NCI-H146 (cell line): ENCODE measurements at regions not wholly inside any gene's neighbourhood (a gene's known extent, or its start where the extent isn't known, plus 50 kb on each side); places are given as distances from the start of the nearest gene placed in this dataset.

Source experiments
- DNase-seq: peaks from one replicate; lab custom pipeline; 2025; lab: John Stamatoyannopoulos, UW

DNA sequence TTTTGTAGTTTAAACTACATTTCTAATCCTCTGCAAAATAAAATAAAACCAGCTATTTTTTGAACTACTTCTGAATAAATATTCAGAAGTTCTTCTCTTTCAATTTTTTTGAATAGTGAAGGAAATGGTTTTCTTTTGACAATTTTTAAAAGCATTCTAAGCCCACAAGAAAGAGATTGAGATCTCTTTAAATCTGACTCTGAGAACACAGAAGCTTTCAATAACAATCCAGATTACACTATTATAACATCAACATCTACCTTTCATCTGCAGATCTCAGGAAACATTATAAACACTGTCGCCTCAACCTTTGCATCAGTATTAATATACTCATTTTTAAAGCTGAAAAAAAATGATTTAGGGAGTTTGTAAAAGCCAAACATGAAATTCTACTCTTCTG, 247.5 kb upstream of the PREP start:
- no peak for DNase-seq

DNA sequence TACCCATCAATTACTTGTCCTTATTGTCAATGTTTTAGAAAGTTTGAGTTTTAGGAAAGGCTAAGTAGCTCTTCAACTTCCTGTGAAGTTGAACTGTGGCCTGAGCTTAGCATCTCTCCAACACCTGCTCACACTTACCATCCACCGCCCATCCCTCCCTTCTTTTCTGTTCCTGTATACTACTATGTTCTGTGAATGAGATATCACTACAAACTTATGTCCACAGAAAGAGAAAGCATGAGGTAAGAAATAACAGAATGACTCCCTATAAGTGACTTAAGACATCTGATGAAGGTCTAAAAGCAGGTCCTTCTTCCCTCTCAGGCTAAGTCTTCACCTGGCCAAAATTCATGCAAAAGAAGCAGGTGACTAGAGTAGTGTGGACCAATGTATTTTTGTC, 246.3 kb upstream of the PREP start:
- no peak for DNase-seq

DNA sequence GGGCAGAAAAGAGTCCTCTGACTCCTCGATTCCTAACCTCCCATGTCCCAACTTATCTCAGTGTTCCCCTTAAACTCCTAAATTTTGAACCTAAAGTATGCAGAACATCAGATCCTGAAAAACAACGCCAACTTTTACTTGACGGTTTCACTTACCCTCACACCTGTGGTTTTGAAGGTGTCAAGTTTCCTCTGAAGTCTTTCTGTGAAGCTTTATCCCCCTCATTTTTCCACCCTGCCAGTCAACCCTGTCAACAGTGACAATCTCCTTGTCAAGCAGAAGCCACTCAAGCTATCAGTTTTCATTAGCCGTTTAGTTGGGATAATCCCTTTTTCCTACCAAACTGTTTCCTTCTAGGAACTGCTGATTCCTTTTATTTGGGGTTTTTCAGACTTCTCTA, 245.4 kb upstream of the PREP start:
- DNase-seq: no peak

DNA sequence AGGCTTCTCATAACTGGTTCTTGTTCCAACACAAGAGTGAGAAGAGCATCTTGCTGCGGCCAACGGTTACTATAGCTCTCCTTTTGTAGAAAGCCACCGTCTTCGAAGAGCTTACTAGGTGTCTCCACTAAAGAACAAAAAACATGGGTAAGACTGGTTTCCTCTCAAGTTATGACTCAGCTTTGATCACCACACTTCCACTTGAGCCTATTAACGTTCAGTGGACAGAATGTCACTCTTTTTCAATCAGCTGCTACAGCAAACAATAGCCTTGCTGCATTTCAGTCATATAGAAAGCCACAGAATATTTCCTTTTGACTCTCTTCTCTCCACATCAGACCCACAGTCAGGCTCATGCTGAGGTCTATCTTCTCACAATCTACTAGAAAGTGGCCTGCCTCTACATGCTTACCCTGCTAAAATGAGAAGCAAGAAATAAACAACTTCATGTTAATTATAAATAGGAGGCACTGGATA, 243.5 kb upstream of the PREP start:
- DNase-seq: no peak

DNA sequence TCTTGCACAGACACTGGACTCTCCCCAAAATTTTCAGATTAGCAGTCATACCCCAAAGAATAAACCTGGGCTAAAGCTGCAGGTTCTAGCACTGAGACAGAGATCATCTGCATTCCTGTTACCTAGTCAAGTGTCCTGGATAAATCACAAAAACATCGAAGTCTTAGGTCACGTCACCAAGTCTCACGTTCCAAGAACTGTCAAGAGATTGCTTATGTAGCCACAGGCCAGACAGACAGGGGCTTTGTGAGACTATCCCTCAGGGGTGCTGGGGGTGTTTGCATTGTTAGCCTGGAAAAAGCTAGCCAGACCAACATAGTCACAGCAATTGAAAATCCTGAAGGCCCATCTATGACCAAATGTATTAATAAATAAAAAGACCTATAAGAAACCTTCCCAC, 243.1 kb upstream of the PREP start:
- no peak for DNase-seq

DNA sequence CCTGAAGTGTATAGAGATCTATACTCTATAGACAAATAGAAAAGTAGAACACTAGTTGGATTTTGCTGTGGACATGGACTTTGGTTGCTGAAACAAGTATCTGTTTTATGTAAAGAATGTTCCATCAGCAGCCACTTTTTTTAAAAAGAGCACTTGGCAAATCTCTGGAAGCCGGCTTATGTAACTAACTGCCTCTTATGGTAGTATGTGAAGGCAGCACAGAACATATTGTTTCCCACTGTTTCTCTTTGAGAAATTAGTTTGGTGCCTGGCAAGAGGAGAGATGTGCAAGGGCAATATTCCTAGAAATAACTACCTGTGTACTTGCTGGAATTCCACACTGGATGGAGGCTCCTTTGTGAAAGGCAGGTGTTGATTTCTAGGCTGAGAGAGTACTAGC, 242.3 kb upstream of the PREP start:
- no peak for DNase-seq

DNA sequence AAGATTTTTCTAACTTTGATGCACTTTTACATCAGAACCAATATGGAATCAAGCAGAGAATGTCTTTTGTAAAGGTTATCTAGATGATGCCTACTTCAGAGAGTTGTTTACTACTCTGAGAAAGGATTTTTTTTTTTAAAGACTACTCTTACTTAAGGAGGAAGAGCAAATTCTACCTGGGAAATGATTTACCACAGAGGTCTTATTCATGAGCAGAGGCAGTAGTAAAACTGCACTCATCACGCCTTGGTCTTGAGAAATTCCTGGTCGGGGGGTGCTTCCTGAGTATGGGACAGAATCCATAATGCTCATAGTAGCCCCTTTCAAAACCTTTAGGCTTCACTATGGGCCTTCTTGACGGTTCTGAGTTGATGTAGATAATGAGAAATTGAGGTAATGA, 241.8 kb upstream of the PREP start:
- no peak for DNase-seq

DNA sequence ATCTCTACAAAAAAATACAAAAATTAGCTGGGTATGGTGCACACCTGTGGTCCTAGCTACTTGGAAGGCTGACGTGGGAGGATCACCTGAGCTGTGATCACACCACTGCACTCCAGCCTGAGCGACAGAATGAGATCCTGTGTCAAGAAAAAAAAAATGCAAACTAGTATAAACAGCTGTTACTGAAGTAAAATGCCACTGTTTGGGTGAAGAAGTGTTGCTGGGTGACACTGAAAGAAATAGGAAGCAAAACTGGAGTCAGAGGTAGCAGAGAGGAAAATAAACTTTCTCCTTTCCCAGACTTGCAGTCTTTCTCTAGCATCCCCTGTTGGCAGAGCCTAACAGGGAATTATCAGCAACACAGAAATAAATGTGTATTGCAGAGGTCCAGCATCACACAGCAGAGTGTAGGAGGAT, 241.2 kb upstream of the PREP start:
- DNase-seq: no peak

DNA sequence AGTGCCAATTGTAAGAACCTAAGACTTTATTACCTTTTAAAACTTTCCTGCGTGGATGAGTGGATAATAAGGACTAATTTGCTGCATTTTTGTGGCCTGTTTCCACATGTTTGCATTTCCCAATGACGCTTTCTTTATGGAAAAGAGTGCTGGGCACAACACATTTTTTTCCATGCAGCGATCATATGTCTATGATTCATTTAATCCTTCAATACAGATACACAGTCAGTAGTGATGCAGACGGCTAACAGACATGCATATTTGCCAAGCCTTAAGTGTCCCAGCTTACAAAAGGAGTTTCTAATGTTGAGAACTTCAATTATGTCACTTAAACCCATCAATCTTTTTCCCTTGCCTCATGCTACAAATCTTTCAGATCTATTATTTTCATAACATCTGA, 239.8 kb upstream of the PREP start:
- no peak for DNase-seq

DNA sequence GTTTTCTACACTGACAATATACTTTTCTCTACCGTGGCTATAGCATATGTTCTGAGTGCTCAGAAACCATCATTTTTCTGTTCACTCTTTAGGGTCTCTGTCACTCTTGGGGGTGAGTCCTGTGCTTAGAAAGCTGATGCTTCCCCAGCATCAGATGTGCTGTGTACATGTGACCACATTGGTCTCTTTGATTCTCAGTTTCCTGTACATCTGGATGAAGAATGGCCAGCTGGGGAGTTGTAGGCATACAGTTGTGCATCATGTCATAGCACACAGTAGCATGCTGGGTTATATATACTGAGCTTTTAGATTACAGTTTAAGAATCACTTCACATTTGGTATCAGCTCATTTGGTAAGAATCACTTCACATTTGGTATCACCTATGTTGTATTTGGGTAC, 238.6 kb upstream of the PREP start:
- no peak for DNase-seq

DNA sequence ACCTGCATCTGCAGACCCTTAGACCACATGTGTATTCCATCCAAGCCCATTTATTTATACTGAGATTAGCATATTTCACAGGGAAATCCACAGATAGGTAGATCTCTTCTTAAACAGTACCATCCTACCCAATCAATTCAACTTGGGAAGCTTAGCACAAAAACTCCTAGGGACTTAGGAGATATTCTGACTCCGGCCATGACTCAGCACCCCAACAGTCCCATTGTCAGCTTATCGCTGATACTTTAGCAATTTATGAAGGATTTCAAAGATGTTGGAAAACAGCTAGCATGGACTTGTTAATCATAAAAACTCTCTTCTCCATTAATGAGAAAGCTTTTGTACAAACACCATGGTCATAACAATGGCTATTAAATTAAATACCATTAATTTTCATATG, 236.2 kb upstream of the PREP start:
- no peak for DNase-seq

DNA sequence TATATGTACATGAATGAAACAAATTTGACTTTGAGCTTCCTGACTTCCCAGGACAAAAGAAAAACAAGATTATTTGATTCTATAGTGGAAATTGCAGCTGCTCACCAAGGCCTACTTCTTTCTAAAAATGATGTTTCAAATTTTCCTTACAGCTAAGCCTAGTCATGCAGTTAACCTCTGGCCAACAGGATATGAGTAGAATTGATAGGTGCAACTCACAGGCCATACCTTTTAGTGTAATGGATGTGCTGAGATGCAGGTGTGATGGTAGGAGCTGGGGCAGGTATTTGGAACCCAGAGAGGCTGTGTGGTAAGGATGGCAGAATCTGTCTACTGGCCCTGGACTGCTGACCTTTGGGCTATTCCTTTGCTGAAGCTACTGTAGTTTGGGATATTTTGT, 230.9 kb upstream of the PREP start:
- DNase-seq: no peak

DNA sequence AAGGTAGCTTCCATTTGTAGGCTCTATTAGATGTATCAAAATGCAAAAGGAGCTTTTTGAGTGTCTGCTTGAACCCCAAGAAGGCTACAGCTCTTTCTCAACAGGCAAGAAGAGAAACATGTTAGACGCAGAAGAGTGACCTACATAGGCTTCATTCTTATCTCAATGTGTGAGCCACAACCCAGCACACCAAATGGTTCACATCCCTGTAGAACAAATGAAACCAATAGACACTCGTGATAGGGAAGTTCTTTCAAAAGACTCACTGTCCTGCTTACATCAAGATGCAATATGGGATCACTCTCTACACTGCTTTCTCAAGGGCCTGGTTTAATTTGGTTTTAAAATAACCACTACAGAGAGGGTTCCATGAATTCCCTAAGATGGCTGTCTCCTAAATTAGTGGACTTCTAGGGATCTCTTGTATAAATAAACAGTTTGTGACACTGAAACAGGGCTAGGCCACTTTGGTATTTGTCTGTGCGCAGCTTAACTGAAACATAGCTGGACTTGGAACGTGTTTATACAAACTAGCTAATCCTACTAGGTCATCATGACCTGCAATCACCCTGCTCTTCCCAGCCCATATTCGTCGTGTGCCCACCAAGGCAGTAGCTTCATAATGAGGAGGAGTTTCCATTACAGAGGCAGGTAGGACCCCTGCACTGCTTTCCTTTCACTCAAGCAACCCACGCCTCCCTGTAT, 225.4 kb upstream of the PREP start:
- no peak for DNase-seq

DNA sequence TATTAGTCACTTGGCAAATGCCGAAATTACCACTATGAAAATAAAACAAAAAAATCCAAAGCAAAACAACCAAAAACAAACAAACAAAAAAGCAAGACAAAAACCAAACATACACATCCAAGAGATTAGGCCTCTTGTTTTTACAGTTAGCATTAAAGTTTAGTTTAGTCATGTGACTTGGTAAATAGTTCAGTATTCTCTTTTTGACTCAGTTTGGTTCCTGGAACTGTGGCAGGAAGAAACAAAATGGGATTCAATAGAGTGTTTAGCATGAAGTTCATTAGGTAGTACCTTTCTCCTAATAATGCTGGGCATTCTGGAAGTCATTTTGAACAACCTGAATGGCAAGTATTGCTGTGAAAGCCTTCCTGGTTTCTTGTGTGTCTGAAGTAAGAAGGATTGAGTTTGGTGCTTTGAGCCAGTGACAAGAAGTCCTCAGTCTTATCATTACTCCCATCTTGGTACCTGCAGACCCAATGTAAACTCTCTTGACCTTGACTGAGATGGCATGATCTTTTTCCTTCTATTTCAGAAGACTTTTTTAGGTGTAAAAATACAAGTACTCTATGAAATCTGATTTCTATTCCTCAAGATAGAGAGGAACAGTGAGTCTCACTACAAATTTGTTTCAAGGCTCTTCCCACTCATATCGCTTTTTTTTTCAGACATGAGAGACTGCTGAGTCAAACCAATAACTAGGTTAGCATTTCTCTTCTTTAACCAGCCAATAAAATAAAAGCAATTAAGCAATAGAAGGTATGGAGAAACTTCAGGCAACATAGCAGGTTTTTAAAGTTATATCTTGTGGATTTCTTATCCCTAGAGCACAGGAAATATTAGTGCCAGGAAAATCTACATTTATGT, 223.6 kb upstream of the PREP start:
- DNase-seq: no peak

DNA sequence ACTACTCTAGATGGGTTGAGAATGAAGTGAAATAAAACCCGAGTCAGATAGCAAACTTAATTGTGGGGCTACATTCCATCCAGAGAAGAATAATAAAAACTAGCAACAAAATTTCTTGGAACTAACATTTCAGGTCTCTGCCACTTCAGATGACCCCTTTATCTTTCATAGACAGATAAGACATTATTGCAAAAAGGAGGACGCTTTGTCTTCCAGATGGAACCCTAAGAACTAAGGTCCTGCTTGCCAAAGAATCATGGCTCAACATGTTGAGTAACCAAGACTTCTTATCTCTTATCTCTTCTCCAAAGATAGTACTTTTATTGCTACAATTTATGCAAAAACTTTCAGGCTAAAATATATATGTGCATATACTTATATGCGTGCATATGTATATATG, 221.1 kb upstream of the PREP start:
- DNase-seq: no peak

DNA sequence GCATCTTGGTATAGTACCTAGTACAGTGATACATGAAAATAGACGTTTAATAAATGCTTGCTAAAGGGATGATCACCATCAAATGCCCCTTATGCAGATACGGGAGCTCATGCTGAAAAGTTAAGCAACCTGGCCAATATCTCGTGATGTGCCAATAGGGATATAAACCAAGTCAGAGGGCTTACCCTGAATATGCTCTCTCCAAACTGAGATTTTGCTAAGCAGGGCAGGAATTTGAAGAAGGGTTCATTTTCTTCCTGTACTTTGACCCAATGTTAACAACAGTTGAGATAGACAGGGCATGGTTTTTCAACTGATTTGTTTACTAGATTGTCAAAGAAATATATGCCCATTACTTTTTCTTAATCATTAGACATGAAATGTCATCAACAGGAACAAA, 219.3 kb upstream of the PREP start:
- DNase-seq: no peak

DNA sequence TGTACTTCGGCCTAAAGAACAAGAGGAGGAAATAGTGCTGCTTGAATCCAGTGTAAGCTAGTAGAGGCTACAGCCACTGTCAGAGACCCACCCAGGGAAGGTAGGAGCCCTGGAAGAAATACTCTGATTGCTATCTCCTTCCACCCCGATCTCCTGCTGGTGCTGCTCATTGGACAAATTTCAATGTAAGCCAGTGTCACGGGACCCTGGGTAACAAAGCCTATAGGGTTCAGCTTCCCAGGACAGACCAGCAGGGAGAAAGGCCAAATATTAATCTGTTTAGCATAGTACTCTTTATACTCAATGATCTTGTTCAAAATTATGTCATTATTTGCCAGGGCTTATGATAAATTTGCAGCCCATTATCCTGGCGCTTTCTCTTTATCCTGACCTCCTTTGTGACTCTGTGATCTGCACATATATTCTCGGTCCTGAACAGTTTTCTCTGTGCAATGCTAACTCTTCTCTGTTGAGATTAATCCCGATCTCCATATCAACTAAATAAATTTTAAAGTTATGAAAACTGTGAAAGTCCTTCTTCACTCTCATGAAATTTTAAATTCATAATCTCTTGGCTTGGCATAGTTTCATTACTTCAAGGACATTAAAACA, 218.8 kb upstream of the PREP start:
- no peak for DNase-seq

DNA sequence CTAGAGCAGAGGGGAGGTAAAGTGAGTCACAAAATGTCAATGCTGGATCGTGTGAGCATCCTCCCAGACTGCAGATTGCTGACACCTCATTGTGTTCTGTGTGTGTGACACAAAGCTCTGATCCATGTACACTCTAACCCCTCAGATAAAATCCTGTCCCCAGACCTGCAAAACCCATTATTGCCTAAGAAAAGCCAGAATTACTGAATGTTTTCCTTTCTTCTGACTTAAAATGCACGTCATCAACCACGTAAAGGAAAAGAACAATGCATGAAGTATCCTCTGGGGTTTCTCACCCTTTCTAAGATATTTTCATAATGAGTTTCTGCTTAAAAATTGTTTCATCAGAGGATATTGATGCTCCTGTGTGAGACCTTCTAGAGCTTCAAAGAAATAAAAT, 218.0 kb upstream of the PREP start:
- DNase-seq: no peak

DNA sequence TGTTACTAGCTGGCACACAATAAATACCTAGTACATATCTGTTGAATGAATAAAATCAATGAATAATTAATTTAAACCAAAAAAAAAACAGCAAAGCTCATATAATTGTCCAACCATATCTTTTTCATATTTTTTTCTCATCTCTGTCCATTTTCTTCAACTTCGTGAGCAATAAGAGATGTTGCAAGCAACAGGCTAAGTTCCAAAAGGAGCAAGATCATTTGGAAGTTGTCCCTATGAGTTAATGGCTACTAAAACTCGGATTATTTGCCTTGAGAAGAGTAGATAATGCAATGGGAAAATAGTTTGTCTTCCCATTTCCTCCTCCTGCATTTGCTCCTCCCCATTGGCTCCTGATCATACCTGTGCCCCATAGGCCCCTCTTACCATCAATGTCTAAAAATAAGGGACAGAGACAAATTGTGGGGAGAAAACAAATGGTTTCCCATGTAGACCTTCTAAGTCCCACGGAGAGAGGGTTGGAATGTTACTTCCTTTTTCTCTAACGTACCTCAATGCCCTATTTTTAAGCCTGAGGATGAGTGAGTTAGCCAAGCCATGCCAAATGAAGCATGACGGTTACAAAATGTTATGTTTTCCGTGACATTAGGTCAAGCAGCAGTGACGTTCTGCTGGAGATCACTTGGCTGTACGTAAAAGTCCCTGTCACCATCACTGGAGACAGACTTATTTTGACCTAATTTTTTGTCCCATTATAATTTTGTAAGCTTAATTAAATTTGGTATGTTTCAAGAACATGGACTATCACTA, 217.3 kb upstream of the PREP start:
- no peak for DNase-seq

DNA sequence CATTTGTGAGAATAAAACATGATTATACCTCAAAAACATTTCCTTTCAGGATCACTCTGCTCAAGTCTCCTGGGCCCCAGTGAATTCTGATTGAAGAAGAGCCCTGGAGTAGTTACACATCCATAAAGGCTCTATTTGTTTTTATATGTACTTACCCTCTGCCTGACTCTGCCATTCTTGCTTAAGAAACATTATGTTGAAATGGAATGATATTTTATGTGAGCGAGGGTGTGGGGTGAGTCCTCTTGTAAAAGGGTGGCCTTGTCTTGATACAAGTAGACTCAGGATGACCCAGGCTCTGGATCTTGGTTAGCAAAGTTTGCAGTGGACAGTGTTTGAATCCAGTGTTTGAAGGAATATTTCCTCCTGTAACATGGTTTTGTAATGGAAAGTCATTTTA, 215.4 kb upstream of the PREP start:
- no peak for DNase-seq

DNA sequence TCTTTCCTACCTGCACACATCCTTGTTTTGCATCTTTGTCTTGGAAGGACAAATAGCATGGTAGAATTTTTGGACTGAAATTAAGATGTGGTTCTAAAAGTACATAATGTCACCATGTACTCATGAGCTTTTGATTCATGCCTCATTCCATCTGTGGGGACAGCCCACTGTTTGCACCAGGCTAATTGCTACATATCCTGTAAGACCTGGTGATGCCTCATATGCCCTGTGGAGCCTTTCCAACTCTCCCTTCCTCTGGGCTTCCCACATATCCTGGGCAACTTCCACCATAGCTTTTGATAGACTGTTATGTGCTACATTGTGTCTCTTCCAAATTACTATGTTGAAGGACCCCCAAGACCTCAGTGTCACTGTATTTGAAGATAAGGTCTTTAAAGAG, 213.6 kb upstream of the PREP start:
- no peak for DNase-seq

DNA sequence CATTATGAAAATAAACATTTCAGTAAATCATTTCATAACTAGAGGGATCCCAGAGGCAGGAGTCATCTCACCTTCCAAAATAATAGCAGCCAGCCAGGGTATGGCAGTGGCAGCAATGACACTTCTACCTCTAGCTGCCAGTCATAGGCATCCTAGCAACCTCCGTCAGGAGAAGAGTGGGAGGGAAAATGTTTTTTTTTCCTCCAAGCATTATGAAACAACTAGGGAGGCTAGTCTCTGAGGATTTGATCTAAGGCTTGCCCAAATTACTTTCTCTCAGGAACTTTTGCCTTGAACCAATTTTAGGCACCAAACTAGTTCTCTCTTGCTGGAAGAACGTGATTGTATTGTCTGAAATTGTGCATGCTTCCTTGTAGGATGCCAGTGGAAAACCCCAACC, 208.7 kb upstream of the PREP start:
- no peak for DNase-seq
